ENCODE measurements at regions not wholly inside any gene's neighbourhood (a gene's known extent, or its start where the extent isn't known, plus 50 kb on each side); places are given as distances from the start of the nearest gene placed in this dataset.
A peak's percentile ranks its signal among the peaks of the same experiment; 100 is the strongest.

DNA sequence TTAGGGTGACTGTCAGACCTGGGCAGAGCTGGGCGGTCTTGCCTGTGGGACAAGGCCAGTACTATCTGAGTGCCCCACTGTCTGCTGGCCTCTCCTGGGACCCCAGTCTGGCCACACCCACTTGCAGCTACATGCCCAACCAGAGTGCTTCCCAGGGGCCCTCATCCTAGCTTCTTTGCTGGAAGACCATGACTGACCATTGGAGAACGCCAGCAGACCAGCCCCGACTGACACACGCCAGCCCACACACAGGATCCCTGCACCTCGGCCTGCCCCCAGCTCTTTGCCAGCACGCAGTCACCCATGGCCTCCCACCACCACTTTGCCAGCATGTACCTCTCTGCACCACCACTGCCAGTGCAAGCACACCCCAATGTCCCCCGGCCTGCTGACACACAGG, 585.7 kb downstream of the ZNF674 start:
- WGBS (ENCODE audit: low lambda C conversion rate), result no CpG with 5 or more reads among the region's 7 CpGs
- Histone ChIP-seq H3K27me3 (ENCODE audit: control insufficient read depth in 1 of 2, insufficient read depth in 2 of 2, low read length in 2 of 2) (no peaks in the 10 kb centered on the region), H3K79me2 (ENCODE audit: insufficient read depth, low read length) (no peaks in the 10 kb centered on the region), H3K4me1 (ENCODE audit: insufficient read depth, low read length) (no peaks in the 10 kb centered on the region), H3K36me3 (replicated peaks in 1 of 2; ENCODE audit: control insufficient read depth in 1 of 2, insufficient read depth in 2 of 2, low read length in 2 of 2) (no peaks in the 10 kb centered on the region), H3K4me3 (replicated peaks in 1 of 3; ENCODE audit: insufficient read depth in 1 of 3, low read depth in 2 of 3, low read length in 3 of 3) (no peak overlapping the region), H3K9me3 (ENCODE audit: low read length) (no peaks in the 10 kb centered on the region), H3K27ac (ENCODE audit: extremely low read length, insufficient read depth, low read length) (no peak overlapping the region), H3K4me2 (ENCODE audit: low read depth, low read length) (no peak overlapping the region), H2AFZ (ENCODE audit: low read length) (no peak overlapping the region), H4K20me1 (ENCODE audit: insufficient read depth, low read length) (no peaks in the 10 kb centered on the region), H3K9ac (ENCODE audit: insufficient read depth, low read depth, low read length) (no peak overlapping the region)
- no peak for FAIRE-seq
- BruUV-seq (replicated peaks), result no TSS peak
- POLR2A ChIA-PET, result no interaction called here
- no peak for TF ChIP-seq RORA (CRISPR knock-in tag; IDR thresholded peaks at IDR 0.05)
- no peak for TF ChIP-seq IRX3 (CRISPR knock-in tag; IDR thresholded peaks at IDR 0.05; ENCODE audit: borderline replicate concordance, low read depth)
- no peak for TF ChIP-seq GTF2F1 (IDR thresholded peaks at IDR 0.05; ENCODE audit: low read length)
- TF ChIP-seq, protein P1, sequence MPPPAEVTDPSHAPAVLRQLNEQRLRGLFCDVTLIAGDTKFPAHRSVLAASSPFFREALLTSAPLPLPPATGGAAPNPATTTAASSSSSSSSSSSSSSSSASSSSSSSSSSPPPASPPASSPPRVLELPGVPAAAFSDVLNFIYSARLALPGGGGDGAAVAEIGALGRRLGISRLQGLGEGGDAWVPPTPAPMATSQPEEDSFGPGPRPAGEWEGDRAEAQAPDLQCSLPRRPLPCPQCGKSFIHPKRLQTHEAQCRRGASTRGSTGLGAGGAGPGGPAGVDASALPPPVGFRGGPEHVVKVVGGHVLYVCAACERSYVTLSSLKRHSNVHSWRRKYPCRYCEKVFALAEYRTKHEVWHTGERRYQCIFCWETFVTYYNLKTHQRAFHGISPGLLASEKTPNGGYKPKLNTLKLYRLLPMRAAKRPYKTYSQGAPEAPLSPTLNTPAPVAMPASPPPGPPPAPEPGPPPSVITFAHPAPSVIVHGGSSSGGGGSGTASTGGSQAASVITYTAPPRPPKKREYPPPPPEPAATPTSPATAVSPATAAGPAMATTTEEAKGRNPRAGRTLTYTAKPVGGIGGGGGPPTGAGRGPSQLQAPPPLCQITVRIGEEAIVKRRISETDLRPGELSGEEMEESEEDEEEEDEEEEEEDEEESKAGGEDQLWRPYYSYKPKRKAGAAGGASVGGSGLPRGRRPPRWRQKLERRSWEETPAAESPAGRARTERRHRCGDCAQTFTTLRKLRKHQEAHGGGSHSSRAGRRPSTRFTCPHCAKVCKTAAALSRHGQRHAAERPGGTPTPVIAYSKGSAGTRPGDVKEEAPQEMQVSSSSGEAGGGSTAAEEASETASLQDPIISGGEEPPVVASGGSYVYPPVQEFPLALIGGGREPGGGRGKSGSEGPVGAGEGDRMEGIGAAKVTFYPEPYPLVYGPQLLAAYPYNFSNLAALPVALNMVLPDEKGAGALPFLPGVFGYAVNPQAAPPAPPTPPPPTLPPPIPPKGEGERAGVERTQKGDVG (CRISPR knock-in tag; IDR thresholded peaks at IDR 0.05; ENCODE audit: borderline replicate concordance), result no peak
- no peak for TF ChIP-seq WIZ (CRISPR knock-in tag; IDR thresholded peaks at IDR 0.05)
- no peak for ATAC-seq
- CTCF ChIA-PET (ENCODE audit: low intra/inter-chr PET ratio, low total read pairs), result no interaction called here
- intact Hi-C loops (cut with micrococcal nuclease; ENCODE audit: unreplicated experiment), result no loop called here
- in situ Hi-C loops (cut with HindIII; ENCODE audit: extremely low pct_ligation_motif_present, low pct_unique_long_range_greater_than_20kb), result no loop called here
- DNase-seq (ENCODE audit: low spot score), result no peak

DNA sequence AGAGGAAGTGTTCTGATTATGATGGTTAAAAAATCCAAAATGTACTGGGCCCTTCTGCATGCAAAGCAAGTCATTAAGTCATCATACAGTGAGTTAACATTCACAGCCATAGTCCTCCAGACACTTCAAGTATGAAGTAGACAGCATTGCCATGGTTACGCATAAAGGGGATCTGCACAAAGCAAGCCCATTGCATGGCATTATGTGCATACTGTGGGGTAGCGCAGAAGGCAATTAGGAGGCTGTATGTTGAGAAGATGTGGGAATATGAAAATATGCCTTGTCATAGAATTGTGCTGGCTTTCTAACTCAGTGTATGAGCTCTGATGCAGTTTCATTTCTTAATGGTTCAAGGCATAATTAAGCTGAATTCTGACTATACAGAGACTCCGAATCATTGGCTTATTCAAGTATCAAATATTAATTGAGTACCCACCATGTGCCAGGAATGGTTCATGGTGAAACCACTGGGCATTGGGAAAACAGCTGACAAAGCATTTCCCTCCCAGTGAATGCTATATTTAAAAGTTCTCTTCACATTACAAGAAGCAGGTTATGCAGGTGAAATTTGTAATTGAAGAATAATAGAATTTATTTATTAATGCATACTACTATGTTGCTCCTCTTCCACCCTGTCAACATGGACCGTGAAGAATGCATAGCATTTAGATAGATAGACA, 588.9 kb downstream of the ZNF674 start:
- H3K4me2 ChIP-seq (ENCODE audit: low read depth, low read length), result no peak overlapping the region
- no peaks in the 10 kb centered on the region for H3K79me2 ChIP-seq (ENCODE audit: insufficient read depth, low read length)
- H3K9ac ChIP-seq (ENCODE audit: insufficient read depth, low read depth, low read length), result no peak overlapping the region
- no peaks in the 10 kb centered on the region for H4K20me1 ChIP-seq (ENCODE audit: insufficient read depth, low read length)
- H3K36me3 ChIP-seq (replicated peaks in 1 of 2; ENCODE audit: control insufficient read depth in 1 of 2, insufficient read depth in 2 of 2, low read length in 2 of 2), result no peaks in the 10 kb centered on the region
- H3K4me3 ChIP-seq (replicated peaks in 1 of 3; ENCODE audit: insufficient read depth in 1 of 3, low read depth in 2 of 3, low read length in 3 of 3), result no peak overlapping the region
- H3K4me1 ChIP-seq (ENCODE audit: insufficient read depth, low read length), result no peaks in the 10 kb centered on the region
- POLR2A ChIA-PET, result no interaction called here
- ATAC-seq (no peak), DNase-seq (ENCODE audit: low spot score) (no peak), FAIRE-seq (no peak)
- TF ChIP-seq MAFK (conservative IDR thresholded peaks at IDR 0.05 in 1 of 2, IDR thresholded peaks at IDR 0.05 in 1 of 2; ENCODE audit: low read length in 2 of 2) (peak; percentile 61 to 86), MAFF (IDR thresholded peaks at IDR 0.05; ENCODE audit: low read depth, low read length) (peak; percentile 75), ZBTB8A (CRISPR knock-in tag; IDR thresholded peaks at IDR 0.05; ENCODE audit: borderline replicate concordance, low read depth) (no peak)
- TF ChIP-seq, protein P2, sequence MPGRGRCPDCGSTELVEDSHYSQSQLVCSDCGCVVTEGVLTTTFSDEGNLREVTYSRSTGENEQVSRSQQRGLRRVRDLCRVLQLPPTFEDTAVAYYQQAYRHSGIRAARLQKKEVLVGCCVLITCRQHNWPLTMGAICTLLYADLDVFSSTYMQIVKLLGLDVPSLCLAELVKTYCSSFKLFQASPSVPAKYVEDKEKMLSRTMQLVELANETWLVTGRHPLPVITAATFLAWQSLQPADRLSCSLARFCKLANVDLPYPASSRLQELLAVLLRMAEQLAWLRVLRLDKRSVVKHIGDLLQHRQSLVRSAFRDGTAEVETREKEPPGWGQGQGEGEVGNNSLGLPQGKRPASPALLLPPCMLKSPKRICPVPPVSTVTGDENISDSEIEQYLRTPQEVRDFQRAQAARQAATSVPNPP (CRISPR knock-in tag; IDR thresholded peaks at IDR 0.05), result no peak
- CTCF ChIA-PET (ENCODE audit: low intra/inter-chr PET ratio, low total read pairs), result no interaction called here
- in situ Hi-C loops (cut with HindIII; ENCODE audit: extremely low pct_ligation_motif_present, low pct_unique_long_range_greater_than_20kb) (no loop called here), intact Hi-C loops (cut with micrococcal nuclease; ENCODE audit: unreplicated experiment) (no loop called here)
- no peak overlapping the region for H3K27ac ChIP-seq (ENCODE audit: extremely low read length, insufficient read depth, low read length)
- no peak overlapping the region for H2AFZ ChIP-seq (ENCODE audit: low read length)
- H3K9me3 ChIP-seq (ENCODE audit: low read length), result no peaks in the 10 kb centered on the region
- no TSS peak for BruUV-seq (replicated peaks)
- WGBS (ENCODE audit: low lambda C conversion rate), result 61% methylated on average over 3 of the region's 4 CpGs
- H3K27me3 ChIP-seq (ENCODE audit: control insufficient read depth in 1 of 2, insufficient read depth in 2 of 2, low read length in 2 of 2), result no peaks in the 10 kb centered on the region
